Activated CD4-positive, alpha-beta T cell treated with anti-CD3 and anti-CD28 coated beads, Interleukin-2, amount 50 U/mL, for 1 hour (primary cell): ENCODE measurements at regions not wholly inside any gene's neighbourhood (a gene's known extent, or its start where the extent isn't known, plus 50 kb on each side); places are given as distances from the start of the nearest gene placed in this dataset.

Experiments used
- DNase-seq: peaks from one replicate; pipeline ENCODE4 v3.0.0-alpha.2; 2020

GRCh38 chr13:70362820-70363570 is 254.7 kb upstream of the KLHL1 start:
- no peak for DNase-seq

GRCh38 chr13:70357031-70357430 is 248.8 kb upstream of the KLHL1 start:
- no peak for DNase-seq

GRCh38 chr13:70353096-70353495 is 244.8 kb upstream of the KLHL1 start:
- no peak for DNase-seq

- DNase-seq = no peak
Observed at GRCh38 chr13:70347947-70348620, 239.8 kb upstream of the KLHL1 start.

GRCh38 chr13:70339738-70340137 is 231.5 kb upstream of the KLHL1 start:
- DNase-seq = no peak

GRCh38 chr13:70338609-70339008 is 230.4 kb upstream of the KLHL1 start:
- no peak for DNase-seq

- no peak for DNase-seq
Observed at GRCh38 chr13:70336866-70337265, 228.6 kb upstream of the KLHL1 start.

GRCh38 chr13:70333752-70334151 is 225.5 kb upstream of the KLHL1 start:
- DNase-seq = no peak

- DNase-seq = no peak
Observed at GRCh38 chr13:70330697-70331361, 222.6 kb upstream of the KLHL1 start.

- DNase-seq = no peak
Observed at GRCh38 chr13:70324519-70324918, 216.3 kb upstream of the KLHL1 start.

GRCh38 chr13:70311191-70311590 is 202.9 kb upstream of the KLHL1 start:
- DNase-seq = no peak

- no peak for DNase-seq
Observed at GRCh38 chr13:70310396-70311119, 202.3 kb upstream of the KLHL1 start.

- no peak for DNase-seq
Observed at GRCh38 chr13:70297189-70297616, 189.0 kb upstream of the KLHL1 start.

GRCh38 chr13:70284371-70284770 is 176.1 kb upstream of the KLHL1 start:
- DNase-seq = no peak

GRCh38 chr13:70275841-70276240 is 167.6 kb upstream of the KLHL1 start:
- no peak for DNase-seq

- DNase-seq = no peak
Observed at GRCh38 chr13:70255406-70255991, 147.2 kb upstream of the KLHL1 start.

- no peak for DNase-seq
Observed at GRCh38 chr13:70253834-70254233, 145.6 kb upstream of the KLHL1 start.

- DNase-seq = no peak
Observed at GRCh38 chr13:70253411-70253810, 145.2 kb upstream of the KLHL1 start.

GRCh38 chr13:70249332-70250064 is 141.2 kb upstream of the KLHL1 start:
- DNase-seq = no peak

GRCh38 chr13:70237131-70237530 is 128.9 kb upstream of the KLHL1 start:
- no peak for DNase-seq

- DNase-seq = no peak
Observed at GRCh38 chr13:70235565-70235964, 127.3 kb upstream of the KLHL1 start.

GRCh38 chr13:70223911-70224310 is 115.7 kb upstream of the KLHL1 start:
- no peak for DNase-seq
